WTC11 (cell line): ENCODE measurements at regions not wholly inside any gene's neighbourhood (a gene's known extent, or its start where the extent isn't known, plus 50 kb on each side); places are given as distances from the start of the nearest gene placed in this dataset.

Source experiments
- CREM ChIP-seq: sonication (generic); formaldehyde crosslinking; IDR thresholded peaks from 2 replicates; pipeline ENCODE4 v1.8.1; 2022; ENCODE audit warnings: mild to moderate bottlenecking, missing genetic modification reagents, moderate library complexity
- ELF4 ChIP-seq: sonication (generic); formaldehyde crosslinking; IDR thresholded peaks from 2 replicates; pipeline ENCODE4 v1.8.1; 2022; ENCODE audit warnings: low read depth, mild to moderate bottlenecking, moderate library complexity, missing genetic modification reagents
- ESRRA ChIP-seq: sonication (generic); formaldehyde crosslinking; IDR thresholded peaks from 2 replicates; pipeline ENCODE4 v1.8.1; 2022; ENCODE audit warnings: mild to moderate bottlenecking, missing genetic modification reagents, borderline replicate concordance
- FOXP1 ChIP-seq: sonication (generic); formaldehyde crosslinking; IDR thresholded peaks from 2 replicates; pipeline ENCODE4 v1.8.0; 2022; ENCODE audit warnings: missing genetic modification reagents, mild to moderate bottlenecking, moderate library complexity, borderline replicate concordance
- SP1 ChIP-seq: sonication (generic); formaldehyde crosslinking; conservative IDR thresholded peaks from 2 replicates; pipeline ENCODE4 v1.8.1; 2022; ENCODE audit warnings: missing genetic modification reagents
- ZNF121 ChIP-seq: sonication (generic); formaldehyde crosslinking; IDR thresholded peaks from 2 replicates; pipeline ENCODE4 v1.8.0; 2023; ENCODE audit warnings: missing genetic modification reagents
- ZNF232 ChIP-seq: sonication (generic); formaldehyde crosslinking; IDR thresholded peaks from 2 replicates; pipeline ENCODE4 v1.8.0; 2022; ENCODE audit warnings: mild to moderate bottlenecking, missing genetic modification reagents
- TF ChIP-seq, protein P1 (sequence below): fragments of 200-600 bp; IDR thresholded peaks from 2 replicates; pipeline ENCODE4 v1.8.0; 2022; ENCODE audit warnings: antibody characterized with exemption
- TF ChIP-seq, protein P2 (sequence below): sonication (generic); formaldehyde crosslinking; IDR thresholded peaks from 2 replicates; pipeline ENCODE4 v1.8.1; 2022; ENCODE audit warnings: mild to moderate bottlenecking, missing genetic modification reagents, moderate library complexity, borderline replicate concordance
- TF ChIP-seq, protein P3 (sequence below): sonication (generic); formaldehyde crosslinking; IDR thresholded peaks from 2 replicates; pipeline ENCODE4 v1.8.0; 2022; ENCODE audit warnings: mild to moderate bottlenecking, missing genetic modification reagents
- TF ChIP-seq, protein P4 (sequence below): sonication (generic); formaldehyde crosslinking; IDR thresholded peaks from 2 replicates; pipeline ENCODE4 v1.8.1; 2022; ENCODE audit warnings: low read depth, missing genetic modification reagents, borderline replicate concordance
- TF ChIP-seq, protein P5 (sequence below): sonication (generic); formaldehyde crosslinking; IDR thresholded peaks from 2 replicates; pipeline ENCODE4 v1.8.0; 2023; ENCODE audit warnings: missing genetic modification reagents, mild to moderate bottlenecking, borderline replicate concordance
- TF ChIP-seq, protein P6 (sequence below): sonication (generic); formaldehyde crosslinking; IDR thresholded peaks from 2 replicates; pipeline ENCODE4 v1.8.0; 2022; ENCODE audit warnings: mild to moderate bottlenecking, missing genetic modification reagents
- TF ChIP-seq, protein P7 (sequence below): sonication (generic); formaldehyde crosslinking; IDR thresholded peaks from 2 replicates; pipeline ENCODE4 v1.8.0; 2023; ENCODE audit warnings: missing genetic modification reagents

DNA sequence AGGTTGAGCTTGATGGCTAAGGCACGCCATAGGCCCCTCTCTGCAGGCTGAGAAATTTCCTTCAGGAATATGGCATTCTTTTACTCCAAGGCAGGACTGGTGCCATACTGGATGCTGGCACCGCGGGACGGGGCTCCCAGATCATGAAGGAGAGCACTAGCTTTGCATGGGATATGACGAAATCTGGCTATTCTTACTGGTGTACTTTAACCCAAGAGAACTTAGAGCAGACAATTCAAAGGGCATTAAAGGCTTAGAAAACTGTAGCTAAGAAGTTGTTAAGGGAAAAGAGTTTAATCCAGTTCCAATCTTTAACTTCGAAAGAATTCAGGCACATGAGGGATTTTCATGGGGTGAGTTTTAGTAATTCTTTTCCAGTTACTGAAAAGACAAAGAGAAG, 204.4 kb upstream of the ESRRG start:
- TF ChIP-seq ESRRA = no peak
- TF ChIP-seq, protein P1, sequence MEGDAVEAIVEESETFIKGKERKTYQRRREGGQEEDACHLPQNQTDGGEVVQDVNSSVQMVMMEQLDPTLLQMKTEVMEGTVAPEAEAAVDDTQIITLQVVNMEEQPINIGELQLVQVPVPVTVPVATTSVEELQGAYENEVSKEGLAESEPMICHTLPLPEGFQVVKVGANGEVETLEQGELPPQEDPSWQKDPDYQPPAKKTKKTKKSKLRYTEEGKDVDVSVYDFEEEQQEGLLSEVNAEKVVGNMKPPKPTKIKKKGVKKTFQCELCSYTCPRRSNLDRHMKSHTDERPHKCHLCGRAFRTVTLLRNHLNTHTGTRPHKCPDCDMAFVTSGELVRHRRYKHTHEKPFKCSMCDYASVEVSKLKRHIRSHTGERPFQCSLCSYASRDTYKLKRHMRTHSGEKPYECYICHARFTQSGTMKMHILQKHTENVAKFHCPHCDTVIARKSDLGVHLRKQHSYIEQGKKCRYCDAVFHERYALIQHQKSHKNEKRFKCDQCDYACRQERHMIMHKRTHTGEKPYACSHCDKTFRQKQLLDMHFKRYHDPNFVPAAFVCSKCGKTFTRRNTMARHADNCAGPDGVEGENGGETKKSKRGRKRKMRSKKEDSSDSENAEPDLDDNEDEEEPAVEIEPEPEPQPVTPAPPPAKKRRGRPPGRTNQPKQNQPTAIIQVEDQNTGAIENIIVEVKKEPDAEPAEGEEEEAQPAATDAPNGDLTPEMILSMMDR = no peak
- TF ChIP-seq, protein P2, sequence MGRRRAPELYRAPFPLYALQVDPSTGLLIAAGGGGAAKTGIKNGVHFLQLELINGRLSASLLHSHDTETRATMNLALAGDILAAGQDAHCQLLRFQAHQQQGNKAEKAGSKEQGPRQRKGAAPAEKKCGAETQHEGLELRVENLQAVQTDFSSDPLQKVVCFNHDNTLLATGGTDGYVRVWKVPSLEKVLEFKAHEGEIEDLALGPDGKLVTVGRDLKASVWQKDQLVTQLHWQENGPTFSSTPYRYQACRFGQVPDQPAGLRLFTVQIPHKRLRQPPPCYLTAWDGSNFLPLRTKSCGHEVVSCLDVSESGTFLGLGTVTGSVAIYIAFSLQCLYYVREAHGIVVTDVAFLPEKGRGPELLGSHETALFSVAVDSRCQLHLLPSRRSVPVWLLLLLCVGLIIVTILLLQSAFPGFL (CRISPR knock-in tag) = no peak
- TF ChIP-seq, protein P3, sequence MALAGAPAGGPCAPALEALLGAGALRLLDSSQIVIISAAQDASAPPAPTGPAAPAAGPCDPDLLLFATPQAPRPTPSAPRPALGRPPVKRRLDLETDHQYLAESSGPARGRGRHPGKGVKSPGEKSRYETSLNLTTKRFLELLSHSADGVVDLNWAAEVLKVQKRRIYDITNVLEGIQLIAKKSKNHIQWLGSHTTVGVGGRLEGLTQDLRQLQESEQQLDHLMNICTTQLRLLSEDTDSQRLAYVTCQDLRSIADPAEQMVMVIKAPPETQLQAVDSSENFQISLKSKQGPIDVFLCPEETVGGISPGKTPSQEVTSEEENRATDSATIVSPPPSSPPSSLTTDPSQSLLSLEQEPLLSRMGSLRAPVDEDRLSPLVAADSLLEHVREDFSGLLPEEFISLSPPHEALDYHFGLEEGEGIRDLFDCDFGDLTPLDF (CRISPR knock-in tag) = no peak
- no peak for TF ChIP-seq ZNF232 (CRISPR knock-in tag)
- TF ChIP-seq, protein P4, sequence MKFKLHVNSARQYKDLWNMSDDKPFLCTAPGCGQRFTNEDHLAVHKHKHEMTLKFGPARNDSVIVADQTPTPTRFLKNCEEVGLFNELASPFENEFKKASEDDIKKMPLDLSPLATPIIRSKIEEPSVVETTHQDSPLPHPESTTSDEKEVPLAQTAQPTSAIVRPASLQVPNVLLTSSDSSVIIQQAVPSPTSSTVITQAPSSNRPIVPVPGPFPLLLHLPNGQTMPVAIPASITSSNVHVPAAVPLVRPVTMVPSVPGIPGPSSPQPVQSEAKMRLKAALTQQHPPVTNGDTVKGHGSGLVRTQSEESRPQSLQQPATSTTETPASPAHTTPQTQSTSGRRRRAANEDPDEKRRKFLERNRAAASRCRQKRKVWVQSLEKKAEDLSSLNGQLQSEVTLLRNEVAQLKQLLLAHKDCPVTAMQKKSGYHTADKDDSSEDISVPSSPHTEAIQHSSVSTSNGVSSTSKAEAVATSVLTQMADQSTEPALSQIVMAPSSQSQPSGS = no peak
- no peak for TF ChIP-seq FOXP1
- TF ChIP-seq CREM (CRISPR knock-in tag) = no peak
- TF ChIP-seq, protein P5, sequence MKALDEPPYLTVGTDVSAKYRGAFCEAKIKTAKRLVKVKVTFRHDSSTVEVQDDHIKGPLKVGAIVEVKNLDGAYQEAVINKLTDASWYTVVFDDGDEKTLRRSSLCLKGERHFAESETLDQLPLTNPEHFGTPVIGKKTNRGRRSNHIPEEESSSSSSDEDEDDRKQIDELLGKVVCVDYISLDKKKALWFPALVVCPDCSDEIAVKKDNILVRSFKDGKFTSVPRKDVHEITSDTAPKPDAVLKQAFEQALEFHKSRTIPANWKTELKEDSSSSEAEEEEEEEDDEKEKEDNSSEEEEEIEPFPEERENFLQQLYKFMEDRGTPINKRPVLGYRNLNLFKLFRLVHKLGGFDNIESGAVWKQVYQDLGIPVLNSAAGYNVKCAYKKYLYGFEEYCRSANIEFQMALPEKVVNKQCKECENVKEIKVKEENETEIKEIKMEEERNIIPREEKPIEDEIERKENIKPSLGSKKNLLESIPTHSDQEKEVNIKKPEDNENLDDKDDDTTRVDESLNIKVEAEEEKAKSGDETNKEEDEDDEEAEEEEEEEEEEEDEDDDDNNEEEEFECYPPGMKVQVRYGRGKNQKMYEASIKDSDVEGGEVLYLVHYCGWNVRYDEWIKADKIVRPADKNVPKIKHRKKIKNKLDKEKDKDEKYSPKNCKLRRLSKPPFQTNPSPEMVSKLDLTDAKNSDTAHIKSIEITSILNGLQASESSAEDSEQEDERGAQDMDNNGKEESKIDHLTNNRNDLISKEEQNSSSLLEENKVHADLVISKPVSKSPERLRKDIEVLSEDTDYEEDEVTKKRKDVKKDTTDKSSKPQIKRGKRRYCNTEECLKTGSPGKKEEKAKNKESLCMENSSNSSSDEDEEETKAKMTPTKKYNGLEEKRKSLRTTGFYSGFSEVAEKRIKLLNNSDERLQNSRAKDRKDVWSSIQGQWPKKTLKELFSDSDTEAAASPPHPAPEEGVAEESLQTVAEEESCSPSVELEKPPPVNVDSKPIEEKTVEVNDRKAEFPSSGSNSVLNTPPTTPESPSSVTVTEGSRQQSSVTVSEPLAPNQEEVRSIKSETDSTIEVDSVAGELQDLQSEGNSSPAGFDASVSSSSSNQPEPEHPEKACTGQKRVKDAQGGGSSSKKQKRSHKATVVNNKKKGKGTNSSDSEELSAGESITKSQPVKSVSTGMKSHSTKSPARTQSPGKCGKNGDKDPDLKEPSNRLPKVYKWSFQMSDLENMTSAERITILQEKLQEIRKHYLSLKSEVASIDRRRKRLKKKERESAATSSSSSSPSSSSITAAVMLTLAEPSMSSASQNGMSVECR (CRISPR knock-in tag) = no peak
- TF ChIP-seq, protein P6, sequence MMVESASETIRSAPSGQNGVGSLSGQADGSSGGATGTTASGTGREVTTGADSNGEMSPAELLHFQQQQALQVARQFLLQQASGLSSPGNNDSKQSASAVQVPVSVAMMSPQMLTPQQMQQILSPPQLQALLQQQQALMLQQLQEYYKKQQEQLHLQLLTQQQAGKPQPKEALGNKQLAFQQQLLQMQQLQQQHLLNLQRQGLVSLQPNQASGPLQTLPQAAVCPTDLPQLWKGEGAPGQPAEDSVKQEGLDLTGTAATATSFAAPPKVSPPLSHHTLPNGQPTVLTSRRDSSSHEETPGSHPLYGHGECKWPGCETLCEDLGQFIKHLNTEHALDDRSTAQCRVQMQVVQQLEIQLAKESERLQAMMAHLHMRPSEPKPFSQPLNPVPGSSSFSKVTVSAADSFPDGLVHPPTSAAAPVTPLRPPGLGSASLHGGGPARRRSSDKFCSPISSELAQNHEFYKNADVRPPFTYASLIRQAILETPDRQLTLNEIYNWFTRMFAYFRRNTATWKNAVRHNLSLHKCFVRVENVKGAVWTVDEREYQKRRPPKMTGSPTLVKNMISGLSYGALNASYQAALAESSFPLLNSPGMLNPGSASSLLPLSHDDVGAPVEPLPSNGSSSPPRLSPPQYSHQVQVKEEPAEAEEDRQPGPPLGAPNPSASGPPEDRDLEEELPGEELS (CRISPR knock-in tag) = no peak
- no peak for TF ChIP-seq ELF4 (CRISPR knock-in tag)
- TF ChIP-seq, protein P7, sequence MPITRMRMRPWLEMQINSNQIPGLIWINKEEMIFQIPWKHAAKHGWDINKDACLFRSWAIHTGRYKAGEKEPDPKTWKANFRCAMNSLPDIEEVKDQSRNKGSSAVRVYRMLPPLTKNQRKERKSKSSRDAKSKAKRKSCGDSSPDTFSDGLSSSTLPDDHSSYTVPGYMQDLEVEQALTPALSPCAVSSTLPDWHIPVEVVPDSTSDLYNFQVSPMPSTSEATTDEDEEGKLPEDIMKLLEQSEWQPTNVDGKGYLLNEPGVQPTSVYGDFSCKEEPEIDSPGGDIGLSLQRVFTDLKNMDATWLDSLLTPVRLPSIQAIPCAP (CRISPR knock-in tag) = no peak
- no peak for TF ChIP-seq ZNF121
- no peak for TF ChIP-seq SP1 (CRISPR knock-in tag)
